Aorta (tissue), 5 donors: ENCODE measurements at regions not wholly inside any gene's neighbourhood (a gene's known extent, or its start where the extent isn't known, plus 50 kb on each side); places are given as distances from the start of the nearest gene placed in this dataset.

ENCODE experiments used
- ATAC-seq: fragments of 200-7000 bp; cut with Tn5 transposase; one replicate; pipeline ENCODE4 v1.9.1; 2022; ENCODE audit warnings: moderate library complexity; ENCODE audit not compliant: low FRiP score
- DNase-seq, 2 donors: peaks; one replicate each; pipeline ENCODE4 v3.0.0-alpha.2; 2020
- H3K27ac ChIP-seq, 2 donors: one replicate each; pipeline ENCODE4 v1.5.1; 2013; ENCODE audit warnings: low read length in 2 of 2, mild to moderate bottlenecking in 2 of 2, moderate library complexity in 2 of 2, control low read depth in 1 of 2, inconsistent platforms in 1 of 2, low read depth in 1 of 2
- H3K27me3 ChIP-seq, 2 donors: one replicate each; pipeline ENCODE4 v1.6.1; 2013; ENCODE audit warnings: control low read depth in 1 of 2, low read length in 1 of 2, mild to moderate bottlenecking in 1 of 2, moderate library complexity in 1 of 2; ENCODE audit not compliant: insufficient read depth in 2 of 2, control insufficient read depth in 1 of 2
- H3K36me3 ChIP-seq, 2 donors: one replicate each; pipeline ENCODE4 v1.6.1; 2013; ENCODE audit warnings: control low read depth in 1 of 2, low read length in 1 of 2, mild to moderate bottlenecking in 1 of 2; ENCODE audit not compliant: insufficient read depth in 2 of 2, control insufficient read depth in 1 of 2
- H3K4me1 ChIP-seq, 2 donors: one replicate each; pipeline ENCODE4 v1.6.1; 2013; ENCODE audit warnings: low read length in 2 of 2, control low read depth in 1 of 2, mild to moderate bottlenecking in 1 of 2, moderate library complexity in 1 of 2; ENCODE audit not compliant: insufficient read depth in 2 of 2, control insufficient read depth in 1 of 2
- H3K4me3 ChIP-seq, 2 donors: one replicate each; pipeline ENCODE4 v1.5.1; 2013; ENCODE audit warnings: low read length in 2 of 2, control low read depth in 1 of 2, mild to moderate bottlenecking in 1 of 2
- H3K9me3 ChIP-seq: one replicate; pipeline ENCODE4 v1.6.1; 2013; ENCODE audit warnings: mild to moderate bottlenecking, low read length; ENCODE audit not compliant: control insufficient read depth
- WGBS, 2 donors: extraction: QIAGEN DNeasy Blood & Tissue Kit; methylation state at CpG; one replicate each; pipeline ENCODE4 v1.1.7; 2013; 5-methylcytosine and 5-hydroxymethylcytosine counted together
- intact Hi-C, 2 donors: fragments of 100-400 bp; cut with DNase I; formaldehyde crosslinking; loops; one replicate each; pipeline versions ENCODE4 v1.14.2 to v1.15.0; 2022
- donor health status: healthy with polysubstance abuse.
- donor health status: Bipolar disorder and iron deficiency.
- donor health status: DM: no; HTN: no; CAD: no.
- donor health status: DM: no; HTN: no; CAD: no.
- donor health status: DM: yes; HTN: yes; CAD: no.

GRCh38 chr12:124430491-124430890, 135.6 kb downstream of the RFLNA start:
- 92 to 95% methylated on average over 23 of the region's 23 CpGs for WGBS, 2 donors
- Histone ChIP-seq H3K27me3 (no peaks in the 10 kb centered on the region), H3K4me3 (no peak overlapping the region), H3K27ac (no peak overlapping the region), H3K9me3 (no peaks in the 10 kb centered on the region), H3K36me3 (peaks cover 0 to 3% of the 10 kb centered on the region in 2 donors), H3K4me1 (no peaks in the 10 kb centered on the region)
- DNase-seq (no peak), ATAC-seq (no peak)
- intact Hi-C loops: no loop called here

- H3K27me3 ChIP-seq: no peaks in the 10 kb centered on the region
- no peak overlapping the region for H3K27ac ChIP-seq
- H3K4me1 ChIP-seq: no peaks in the 10 kb centered on the region
- ATAC-seq (no peak), DNase-seq (no peak)
- H3K36me3 ChIP-seq: peaks cover 0 to 3% of the 10 kb centered on the region in 2 donors
- no peaks in the 10 kb centered on the region for H3K9me3 ChIP-seq
- intact Hi-C loops: no loop called here
- WGBS, 2 donors: 91 to 94% methylated on average over 15 of the region's 15 CpGs
- no peak overlapping the region for H3K4me3 ChIP-seq
These were observed 134.6 kb downstream of the RFLNA start for GRCh38 chr12:124429535-124429934.

GRCh38 chr12:124428792-124429281, 133.9 kb downstream of the RFLNA start:
- intact Hi-C loops: no loop called here

GRCh38 chr12:124428136-124428791, 133.4 kb downstream of the RFLNA start:
- ATAC-seq: no peak
- intact Hi-C loops: no loop called here
- Histone ChIP-seq H3K4me1 (no peaks in the 10 kb centered on the region), H3K4me3 (no peak overlapping the region), H3K9me3 (no peaks in the 10 kb centered on the region), H3K27ac (no peak overlapping the region), H3K36me3 (peaks cover 0 to 3% of the 10 kb centered on the region in 2 donors), H3K27me3 (no peaks in the 10 kb centered on the region)
- no peak for DNase-seq
- 80% methylated on average over 23 of the region's 23 CpGs for WGBS, 2 donors

More at GRCh38 chr12:124428792-124429281, 133.9 kb downstream of the RFLNA start:
- no peak for DNase-seq
- 74 to 76% methylated on average over 13 of the region's 13 CpGs for WGBS, 2 donors
- H3K36me3 ChIP-seq: peaks cover 0 to 3% of the 10 kb centered on the region in 2 donors
- H3K9me3 ChIP-seq: no peaks in the 10 kb centered on the region
- no peaks in the 10 kb centered on the region for H3K4me1 ChIP-seq
- ATAC-seq: no peak
- H3K4me3 ChIP-seq: no peak overlapping the region
- H3K27me3 ChIP-seq: no peaks in the 10 kb centered on the region
- H3K27ac ChIP-seq: no peak overlapping the region

GRCh38 chr12:124426594-124427555, 132.0 kb downstream of the RFLNA start:
- Histone ChIP-seq H3K27me3 (no peaks in the 10 kb centered on the region), H3K9me3 (no peaks in the 10 kb centered on the region), H3K27ac (no peak overlapping the region), H3K36me3 (peaks cover 0 to 3% of the 10 kb centered on the region in 2 donors), H3K4me3 (no peak overlapping the region), H3K4me1 (no peaks in the 10 kb centered on the region)
- ATAC-seq: no peak
- intact Hi-C loops: no loop called here
- DNase-seq: no peak
- 89 to 91% methylated on average over 42 of the region's 42 CpGs for WGBS, 2 donors

- Histone ChIP-seq H3K36me3 (peaks cover 0 to 3% of the 10 kb centered on the region in 2 donors), H3K4me1 (no peaks in the 10 kb centered on the region)
These were observed 130.8 kb downstream of the RFLNA start for GRCh38 chr12:124425667-124426066.

GRCh38 chr12:124424516-124424905, 129.6 kb downstream of the RFLNA start:
- no peak overlapping the region for H3K4me3 ChIP-seq
- no peak overlapping the region for H3K27ac ChIP-seq
- 87 to 89% methylated on average over 10 of the region's 10 CpGs for WGBS, 2 donors
- no peaks in the 10 kb centered on the region for H3K4me1 ChIP-seq
- H3K36me3 ChIP-seq: peaks cover 0 to 2% of the 10 kb centered on the region in 2 donors
- no peak for DNase-seq
- no peaks in the 10 kb centered on the region for H3K27me3 ChIP-seq
- H3K9me3 ChIP-seq: no peaks in the 10 kb centered on the region
- no peak for ATAC-seq
- intact Hi-C loops: loop anchor here in 1 of 2 donors (5.0 kb wide), 1 partner anchor 37 kb away; no protein-coding TSS in a partner anchor

More at GRCh38 chr12:124425667-124426066, 130.8 kb downstream of the RFLNA start:
- Histone ChIP-seq H3K27me3 (no peaks in the 10 kb centered on the region), H3K27ac (no peak overlapping the region), H3K4me3 (no peak overlapping the region), H3K9me3 (no peaks in the 10 kb centered on the region)
- no peak for ATAC-seq
- 89 to 94% methylated on average over 6 of the region's 6 CpGs for WGBS, 2 donors
- intact Hi-C loops: no loop called here
- no peak for DNase-seq

GRCh38 chr12:124423761-124424515, 129.0 kb downstream of the RFLNA start:
- WGBS, 2 donors: 81% methylated on average over 26 of the region's 26 CpGs
- Histone ChIP-seq H3K27ac (peak overlapping the region; percentile 71 to 94), H3K9me3 (no peaks in the 10 kb centered on the region), H3K4me1 (no peaks in the 10 kb centered on the region), H3K27me3 (no peaks in the 10 kb centered on the region), H3K4me3 (no peak overlapping the region), H3K36me3 (peaks cover 0 to 2% of the 10 kb centered on the region in 2 donors)
- DNase-seq: no peak
- ATAC-seq: no peak
- intact Hi-C loops: loop anchor here (1.0 to 5.0 kb wide), 4 partner anchors 31 to 44 kb away; no protein-coding TSS in a partner anchor
